Mucosa of rectum (tissue), 2 donors: ENCODE measurements at regions not wholly inside any gene's neighbourhood (a gene's known extent, or its start where the extent isn't known, plus 50 kb on each side); places are given as distances from the start of the nearest gene placed in this dataset.
"Not testable (repeated sequence)": the region's sequence is repeated elsewhere in the genome, so short reads cannot be mapped to it uniquely, and the experiment has no call there.

Experiments used
- H3K27ac ChIP-seq, 2 donors: one replicate each; pipeline ENCODE4 v1.7.0; 2013; ENCODE audit warnings: inconsistent platforms in 2 of 2, low read depth in 2 of 2, low read length in 2 of 2
- H3K27me3 ChIP-seq, 2 donors: one replicate each; pipeline ENCODE4 v1.7.0; 2013; ENCODE audit warnings: low read length in 2 of 2; ENCODE audit not compliant: control insufficient read depth in 2 of 2, insufficient read depth in 2 of 2
- H3K36me3 ChIP-seq, 2 donors: one replicate each; pipeline ENCODE4 v1.7.0; 2013; ENCODE audit warnings: low read length in 2 of 2; ENCODE audit not compliant: control insufficient read depth in 2 of 2, insufficient read depth in 2 of 2
- H3K4me1 ChIP-seq, 2 donors: one replicate each; pipeline ENCODE4 v1.7.0; 2013; ENCODE audit warnings: low read length in 2 of 2, mild to moderate bottlenecking in 1 of 2; ENCODE audit not compliant: control insufficient read depth in 2 of 2, insufficient read depth in 2 of 2
- H3K4me3 ChIP-seq, 2 donors: one replicate each; pipeline ENCODE4 v1.7.0; 2013; ENCODE audit warnings: low read length in 2 of 2
- H3K9ac ChIP-seq, 2 donors: one replicate each; pipeline ENCODE4 v1.7.0; 2013; ENCODE audit warnings: low read length in 2 of 2, low read depth in 1 of 2, mild to moderate bottlenecking in 1 of 2
- H3K9me3 ChIP-seq, 2 donors: one replicate each; pipeline ENCODE4 v1.7.0; 2013; ENCODE audit warnings: low read length in 2 of 2; ENCODE audit not compliant: control insufficient read depth in 2 of 2
- donor health status: healthy.
- donor health status: Normal muscosa, but diverticular disease.

DNA sequence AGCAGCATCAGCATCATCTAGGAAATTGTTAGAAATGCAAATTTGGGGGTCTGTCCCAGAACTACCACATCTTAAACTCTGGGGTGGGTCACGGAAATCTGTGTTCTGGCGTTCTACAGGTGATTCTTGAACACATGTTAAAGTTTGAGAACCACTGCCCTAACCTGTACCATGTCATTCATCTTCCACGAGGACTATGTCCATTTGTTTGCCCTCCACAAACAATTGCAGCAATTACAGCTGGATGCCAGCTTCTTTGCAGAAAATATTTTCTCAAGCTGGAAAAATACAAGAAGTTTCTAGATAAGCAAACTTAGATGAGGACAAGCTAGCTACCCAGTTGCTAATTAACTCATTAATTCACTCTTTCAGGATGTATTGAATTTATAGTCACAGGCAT lies 54.1 kb downstream of the MAFB start:
- no peak overlapping the region for H3K4me3 ChIP-seq
- H3K27me3 ChIP-seq: no peaks in the 10 kb centered on the region
- H3K27ac ChIP-seq: no peak overlapping the region
- no peaks in the 10 kb centered on the region for H3K4me1 ChIP-seq
- no peaks in the 10 kb centered on the region for H3K9me3 ChIP-seq
- no peaks in the 10 kb centered on the region for H3K36me3 ChIP-seq
- H3K9ac ChIP-seq: no peak overlapping the region

DNA sequence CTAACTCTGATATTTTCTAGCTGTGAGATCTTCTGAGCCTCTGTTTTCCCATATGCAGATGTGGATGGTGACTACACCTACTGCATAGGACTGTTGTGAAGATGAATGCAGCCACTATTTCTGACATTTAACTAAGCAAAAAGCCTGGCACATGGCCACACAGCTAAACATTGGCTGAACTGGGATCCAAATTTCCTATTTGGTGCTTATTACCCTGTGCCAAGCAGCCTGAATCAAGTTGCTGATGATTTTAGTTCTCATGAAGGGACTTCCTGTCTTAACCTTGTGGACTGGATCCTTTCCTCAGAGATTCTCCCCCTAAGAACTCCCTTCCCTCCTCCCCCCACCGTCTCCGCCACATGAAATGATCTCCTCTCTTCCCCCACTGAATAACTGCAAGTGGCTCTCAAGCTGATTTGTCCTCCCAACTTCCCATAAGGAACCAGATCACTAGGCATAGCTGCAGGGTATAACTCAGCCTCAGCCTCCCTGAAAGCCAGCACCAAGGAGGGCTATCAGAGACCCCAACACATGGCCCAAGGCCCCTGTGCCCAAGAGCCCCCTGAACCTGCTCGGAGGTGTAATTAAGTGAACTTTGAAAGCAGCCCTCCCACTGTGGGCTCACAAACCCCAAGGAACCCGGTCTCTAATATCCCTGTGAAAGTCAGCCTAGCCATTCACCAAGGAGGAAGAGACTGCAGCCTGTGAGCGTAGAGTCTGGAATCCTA lies 55.7 kb downstream of the MAFB start:
- Histone ChIP-seq H3K27me3 (peaks cover 0 to 3% of the 10 kb centered on the region in 2 donors), H3K27ac (no peak overlapping the region), H3K4me1 (no peaks in the 10 kb centered on the region), H3K9me3 (no peaks in the 10 kb centered on the region), H3K4me3 (no peak overlapping the region), H3K9ac (no peak overlapping the region), H3K36me3 (no peaks in the 10 kb centered on the region)

DNA sequence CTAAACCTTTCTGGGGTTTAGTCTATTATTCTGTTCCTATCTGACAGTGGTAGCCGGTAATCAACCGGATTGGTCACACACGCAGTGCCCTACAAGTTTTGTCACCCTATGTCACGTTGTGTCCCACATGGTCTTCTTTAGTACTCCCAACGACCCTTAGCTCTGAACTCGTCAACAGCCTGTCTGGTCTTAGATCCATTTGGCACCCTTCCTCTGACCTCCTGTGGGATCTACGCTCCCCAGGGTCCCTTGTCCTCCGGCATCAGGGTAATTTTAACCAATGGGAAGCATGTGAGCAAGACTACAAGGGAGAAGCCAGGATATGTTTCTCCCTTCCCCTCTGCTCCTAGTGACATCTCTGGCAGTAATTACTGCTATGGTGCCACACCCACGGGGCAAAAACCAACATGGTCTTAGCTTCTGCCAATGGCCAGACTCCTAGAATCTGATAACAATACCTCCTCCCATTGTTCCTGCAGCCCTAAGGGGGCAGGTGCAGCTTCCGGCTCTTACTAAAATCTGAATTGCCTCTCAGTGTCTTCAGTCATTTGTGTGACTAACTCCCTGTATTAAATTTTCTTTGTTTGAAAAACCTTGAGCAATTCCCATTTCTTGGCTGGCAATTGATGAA lies 56.6 kb downstream of the MAFB start:
- Histone ChIP-seq H3K4me1 (no peaks in the 10 kb centered on the region), H3K27me3 (peaks cover 0 to 3% of the 10 kb centered on the region in 2 donors), H3K4me3 (no peak overlapping the region), H3K36me3 (no peaks in the 10 kb centered on the region), H3K9ac (no peak overlapping the region), H3K9me3 (no peaks in the 10 kb centered on the region), H3K27ac (no peak overlapping the region)

DNA sequence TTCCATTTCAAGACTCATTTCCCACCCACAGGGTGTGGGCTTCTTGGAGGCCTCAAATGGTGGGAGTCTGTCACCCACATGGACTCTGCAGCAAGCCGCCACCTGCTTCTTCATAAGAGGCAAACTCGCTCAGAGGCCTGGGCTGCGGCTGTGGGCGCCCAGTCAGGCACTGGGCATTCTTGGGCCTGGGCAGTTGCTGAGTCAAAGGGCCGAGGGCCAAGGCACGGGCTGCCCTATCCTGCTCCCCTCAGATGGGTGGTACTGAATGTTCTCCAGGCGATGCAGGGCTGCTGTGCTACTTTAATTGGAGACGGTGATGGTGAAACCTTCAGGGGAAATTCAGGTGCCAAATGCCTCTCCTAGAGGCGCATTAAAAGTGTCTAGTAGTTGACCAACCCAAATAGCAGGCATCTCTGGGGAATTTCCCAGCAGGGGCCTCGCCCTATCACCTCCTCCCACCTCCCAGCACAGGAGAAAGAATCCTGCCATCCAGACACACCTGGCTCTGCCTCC lies 57.9 kb downstream of the MAFB start:
- Histone ChIP-seq H3K4me3 (no peak overlapping the region), H3K9me3 (peaks cover 0 to 2% of the 10 kb centered on the region in 2 donors)

DNA sequence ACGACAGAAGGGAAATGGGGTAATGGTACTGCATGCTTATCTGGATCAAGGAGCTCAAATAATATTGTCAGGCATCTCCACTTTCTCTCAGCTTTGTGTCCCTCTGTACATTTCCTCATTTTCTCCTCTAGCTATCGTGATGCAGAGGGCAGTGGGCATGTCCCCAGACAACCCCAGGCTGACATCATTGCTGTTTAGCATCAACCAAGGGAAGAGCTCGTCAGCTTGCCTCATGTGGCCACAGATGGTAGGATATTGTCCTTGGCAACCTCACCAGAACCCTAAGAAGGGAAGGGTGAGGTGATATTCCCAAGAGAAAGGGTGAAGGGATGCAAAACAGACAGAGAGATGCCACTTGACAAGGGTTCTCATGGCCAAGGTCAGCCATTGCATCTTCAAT lies 58.3 kb downstream of the MAFB start:
- Histone ChIP-seq H3K36me3 (no peaks in the 10 kb centered on the region), H3K9me3 (peaks cover 0 to 2% of the 10 kb centered on the region in 2 donors), H3K27me3 (peaks cover 0 to 3% of the 10 kb centered on the region in 2 donors), H3K4me3 (no peak overlapping the region), H3K27ac (no peak overlapping the region), H3K4me1 (no peaks in the 10 kb centered on the region), H3K9ac (no peak overlapping the region)

More for the DNA sequence above, 57.9 kb downstream of the MAFB start:
- peaks cover 0 to 3% of the 10 kb centered on the region in 2 donors for H3K27me3 ChIP-seq
- H3K4me1 ChIP-seq: no peaks in the 10 kb centered on the region
- no peaks in the 10 kb centered on the region for H3K36me3 ChIP-seq
- H3K9ac ChIP-seq: no peak overlapping the region
- H3K27ac ChIP-seq: no peak overlapping the region

DNA sequence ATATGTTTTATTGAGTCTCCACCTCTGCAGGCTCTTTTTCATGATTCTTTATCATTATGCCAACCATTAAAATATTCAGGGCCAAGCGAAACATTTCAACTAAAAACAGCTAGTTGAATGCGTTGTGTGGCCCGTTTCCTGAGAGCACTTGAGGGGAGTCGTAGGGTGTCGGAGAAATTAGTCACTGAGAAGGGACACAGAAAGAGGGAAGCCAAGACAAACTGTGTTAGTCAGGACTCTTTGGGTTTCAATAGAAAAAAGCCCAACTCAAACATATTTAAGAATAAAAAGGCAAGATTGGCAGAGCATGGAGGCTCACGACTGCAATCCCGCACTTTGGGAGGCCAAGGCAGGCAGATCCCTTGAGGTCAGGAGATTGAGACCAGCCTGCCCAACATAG lies 58.9 kb downstream of the MAFB start:
- no peak overlapping the region for H3K27ac ChIP-seq
- H3K9ac ChIP-seq: no peak overlapping the region
- H3K9me3 ChIP-seq: peaks cover 0 to 2% of the 10 kb centered on the region in 2 donors
- peaks cover 0 to 3% of the 10 kb centered on the region in 2 donors for H3K27me3 ChIP-seq
- no peaks in the 10 kb centered on the region for H3K4me1 ChIP-seq
- H3K36me3 ChIP-seq: no peaks in the 10 kb centered on the region
- no peak overlapping the region for H3K4me3 ChIP-seq

DNA sequence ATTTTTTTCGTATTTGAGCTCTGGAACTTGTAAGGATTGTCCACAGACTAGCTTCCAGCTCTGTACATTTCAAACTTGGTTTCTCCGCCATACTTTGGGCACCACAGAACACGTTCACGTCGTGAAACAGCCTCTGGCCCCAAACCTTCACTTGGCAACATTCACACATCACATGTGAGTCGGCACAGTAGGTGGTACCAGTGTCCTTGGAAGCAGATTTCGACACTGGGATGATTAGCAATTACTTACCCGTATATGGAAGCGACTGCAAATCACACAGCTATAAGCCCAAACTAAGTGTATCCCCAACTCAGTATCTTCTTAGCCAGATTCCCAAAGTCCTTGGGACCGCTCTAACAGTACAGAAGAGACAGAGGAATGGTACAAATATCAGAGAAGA lies 60.2 kb downstream of the MAFB start:
- H3K27ac ChIP-seq: no peak overlapping the region
- H3K4me1 ChIP-seq: no peaks in the 10 kb centered on the region
- H3K9ac ChIP-seq: no peak overlapping the region
- H3K4me3 ChIP-seq: no peak overlapping the region
- peaks cover 0 to 2% of the 10 kb centered on the region in 2 donors for H3K9me3 ChIP-seq
- peaks cover 0 to 3% of the 10 kb centered on the region in 2 donors for H3K27me3 ChIP-seq
- H3K36me3 ChIP-seq: no peaks in the 10 kb centered on the region

DNA sequence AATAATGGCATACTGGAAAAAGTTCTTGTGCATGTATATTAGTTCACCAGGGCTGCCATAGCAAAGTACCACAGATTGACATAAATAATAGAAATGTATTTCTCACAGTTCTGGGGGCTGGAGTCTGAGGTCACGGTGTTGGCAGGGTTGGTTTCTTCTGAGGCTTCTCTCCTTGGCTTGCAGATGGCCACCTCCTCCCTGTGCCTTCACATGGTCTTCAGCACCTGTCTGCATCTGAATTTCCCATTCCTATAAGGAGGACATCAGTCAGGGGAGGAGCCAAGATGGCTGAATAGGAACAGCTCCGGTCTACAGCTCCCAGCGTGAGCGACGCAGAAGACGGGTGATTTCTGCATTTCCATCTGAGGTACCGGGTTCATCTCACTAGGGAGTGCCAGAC lies 70.0 kb downstream of the MAFB start:
- H3K9me3 ChIP-seq, H3K27me3 ChIP-seq, H3K4me3 ChIP-seq, H3K4me1 ChIP-seq, H3K27ac ChIP-seq, H3K9ac ChIP-seq, H3K36me3 ChIP-seq: not testable (repeated sequence)

DNA sequence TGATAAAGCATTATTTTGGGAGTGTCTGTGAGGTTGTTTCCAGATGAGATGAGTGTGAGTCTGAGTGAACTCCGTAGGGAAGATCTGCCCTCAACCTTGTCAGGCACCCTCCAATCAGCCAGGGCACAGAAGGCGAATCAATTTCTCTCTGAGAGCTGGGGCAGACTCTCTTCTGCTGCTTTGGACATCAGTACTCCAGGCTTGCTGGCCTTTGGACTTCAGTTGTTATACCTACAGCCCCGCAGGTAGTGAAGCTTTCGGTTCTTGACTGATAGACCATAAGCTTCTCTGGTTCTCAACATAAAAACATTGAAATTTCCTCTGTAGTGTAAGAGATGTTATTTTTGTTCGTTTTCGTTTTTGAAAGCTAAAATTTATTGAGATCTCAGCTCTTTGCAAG lies 71.4 kb downstream of the MAFB start:
- Histone ChIP-seq H3K27ac (no peak overlapping the region), H3K9ac (no peak overlapping the region), H3K36me3 (no peaks in the 10 kb centered on the region), H3K4me3 (no peak overlapping the region), H3K4me1 (no peaks in the 10 kb centered on the region), H3K27me3 (peaks cover 0 to 5% of the 10 kb centered on the region in 2 donors), H3K9me3 (no peaks in the 10 kb centered on the region)

DNA sequence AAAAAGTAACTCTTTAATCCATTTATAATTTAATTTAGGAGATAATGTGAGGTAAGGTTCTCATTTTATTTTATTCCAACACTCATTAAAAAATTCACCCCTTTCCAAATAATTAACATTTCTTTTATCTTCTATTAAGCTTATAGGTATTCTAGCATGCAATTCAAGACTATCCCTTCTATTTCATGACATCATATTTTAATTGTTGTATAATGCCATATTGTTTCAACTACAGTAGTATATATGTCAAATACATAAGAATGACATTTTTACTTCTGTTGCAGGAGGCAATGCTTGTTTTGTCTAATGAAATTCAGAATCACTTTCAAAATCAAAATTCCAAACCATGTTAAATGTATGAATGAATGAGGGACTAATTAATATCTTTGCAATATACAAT lies 76.2 kb downstream of the MAFB start:
- no peaks in the 10 kb centered on the region for H3K9me3 ChIP-seq
- no peaks in the 10 kb centered on the region for H3K4me1 ChIP-seq
- H3K27ac ChIP-seq: no peak overlapping the region
- peaks cover 0 to 5% of the 10 kb centered on the region in 2 donors for H3K27me3 ChIP-seq
- no peak overlapping the region for H3K9ac ChIP-seq
- no peaks in the 10 kb centered on the region for H3K36me3 ChIP-seq
- no peak overlapping the region for H3K4me3 ChIP-seq
